ENCODE measurements at regions not wholly inside any gene's neighbourhood (a gene's known extent, or its start where the extent isn't known, plus 50 kb on each side); places are given as distances from the start of the nearest gene placed in this dataset.

- no peaks in the 10 kb centered on the region for H3K9me3 ChIP-seq (ENCODE audit: low read length)
- no peaks in the 10 kb centered on the region for H3K9me2 ChIP-seq (ENCODE audit: insufficient read depth, low read length)
- no peaks in the 10 kb centered on the region for H3F3A ChIP-seq (ENCODE audit: insufficient read depth, low read length, poor library complexity, severe bottlenecking)
- no peak overlapping the region for H3K9ac ChIP-seq (ENCODE audit: low read length)
- H3K4me2 ChIP-seq (ENCODE audit: low read length): no peak overlapping the region
- H3K79me2 ChIP-seq (replicated peaks; ENCODE audit: insufficient read depth, low read length): no peaks in the 10 kb centered on the region
- H3K36me3 ChIP-seq (ENCODE audit: insufficient read depth, low read length): no peaks in the 10 kb centered on the region
- H4K20me1 ChIP-seq (ENCODE audit: insufficient read depth): no peaks in the 10 kb centered on the region
- H3K27ac ChIP-seq (ENCODE audit: low read length): no peak overlapping the region
- H3K27me3 ChIP-seq (ENCODE audit: insufficient read depth, low read depth, low read length): no peaks in the 10 kb centered on the region
- H2AFZ ChIP-seq (ENCODE audit: low read depth, low read length): no peak overlapping the region
- no peak overlapping the region for H3K4me3 ChIP-seq (ENCODE audit: low read length)
- no peak for TF ChIP-seq RAD21 (conservative IDR thresholded peaks at IDR 0.05)
- no peak for TF ChIP-seq REST (IDR thresholded peaks at IDR 0.05; ENCODE audit: borderline replicate concordance)
- TF ChIP-seq MXI1 (conservative IDR thresholded peaks at IDR 0.05; ENCODE audit: poor library complexity, severe bottlenecking): no peak
- TF ChIP-seq SMC3 (conservative IDR thresholded peaks at IDR 0.05; ENCODE audit: poor library complexity): no peak
- no peak for TF ChIP-seq EP300 (conservative IDR thresholded peaks at IDR 0.05; ENCODE audit: poor library complexity, severe bottlenecking)
- no peak for TF ChIP-seq TAF1 (IDR thresholded peaks at IDR 0.05; ENCODE audit: low read depth)
- no peak for TF ChIP-seq POLR2AphosphoS5 (IDR thresholded peaks at IDR 0.05)
- TF ChIP-seq EZH2 (IDR thresholded peaks at IDR 0.05; ENCODE audit: borderline replicate concordance, insufficient read depth, low read length, poor library complexity, severe bottlenecking): no peak
- TF ChIP-seq, protein P1, sequence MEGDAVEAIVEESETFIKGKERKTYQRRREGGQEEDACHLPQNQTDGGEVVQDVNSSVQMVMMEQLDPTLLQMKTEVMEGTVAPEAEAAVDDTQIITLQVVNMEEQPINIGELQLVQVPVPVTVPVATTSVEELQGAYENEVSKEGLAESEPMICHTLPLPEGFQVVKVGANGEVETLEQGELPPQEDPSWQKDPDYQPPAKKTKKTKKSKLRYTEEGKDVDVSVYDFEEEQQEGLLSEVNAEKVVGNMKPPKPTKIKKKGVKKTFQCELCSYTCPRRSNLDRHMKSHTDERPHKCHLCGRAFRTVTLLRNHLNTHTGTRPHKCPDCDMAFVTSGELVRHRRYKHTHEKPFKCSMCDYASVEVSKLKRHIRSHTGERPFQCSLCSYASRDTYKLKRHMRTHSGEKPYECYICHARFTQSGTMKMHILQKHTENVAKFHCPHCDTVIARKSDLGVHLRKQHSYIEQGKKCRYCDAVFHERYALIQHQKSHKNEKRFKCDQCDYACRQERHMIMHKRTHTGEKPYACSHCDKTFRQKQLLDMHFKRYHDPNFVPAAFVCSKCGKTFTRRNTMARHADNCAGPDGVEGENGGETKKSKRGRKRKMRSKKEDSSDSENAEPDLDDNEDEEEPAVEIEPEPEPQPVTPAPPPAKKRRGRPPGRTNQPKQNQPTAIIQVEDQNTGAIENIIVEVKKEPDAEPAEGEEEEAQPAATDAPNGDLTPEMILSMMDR (IDR thresholded peaks at IDR 0.05; ENCODE audit: poor library complexity, severe bottlenecking): no peak
Measured at GRCh38 chr9:75633451-75634057, 256.9 kb upstream of the PCSK5 start.

- Histone ChIP-seq H3K9me3 (ENCODE audit: low read length) (no peaks in the 10 kb centered on the region), H3K27ac (ENCODE audit: low read length) (no peak overlapping the region), H3K9me2 (ENCODE audit: insufficient read depth, low read length) (no peaks in the 10 kb centered on the region), H3K79me2 (replicated peaks; ENCODE audit: insufficient read depth, low read length) (no peaks in the 10 kb centered on the region), H3K36me3 (ENCODE audit: insufficient read depth, low read length) (no peaks in the 10 kb centered on the region), H2AFZ (ENCODE audit: low read depth, low read length) (no peak overlapping the region), H3K4me2 (ENCODE audit: low read length) (no peak overlapping the region), H3K27me3 (ENCODE audit: insufficient read depth, low read depth, low read length) (no peaks in the 10 kb centered on the region), H3F3A (ENCODE audit: insufficient read depth, low read length, poor library complexity, severe bottlenecking) (no peaks in the 10 kb centered on the region), H4K20me1 (ENCODE audit: insufficient read depth) (no peaks in the 10 kb centered on the region), H3K9ac (ENCODE audit: low read length) (no peak overlapping the region), H3K4me3 (ENCODE audit: low read length) (no peak overlapping the region)
- TF ChIP-seq, protein P1 (IDR thresholded peaks at IDR 0.05; ENCODE audit: poor library complexity, severe bottlenecking): no peak
- TF ChIP-seq EZH2 (IDR thresholded peaks at IDR 0.05; ENCODE audit: borderline replicate concordance, insufficient read depth, low read length, poor library complexity, severe bottlenecking) (no peak), MXI1 (conservative IDR thresholded peaks at IDR 0.05; ENCODE audit: poor library complexity, severe bottlenecking) (no peak), RAD21 (conservative IDR thresholded peaks at IDR 0.05) (no peak), EP300 (conservative IDR thresholded peaks at IDR 0.05; ENCODE audit: poor library complexity, severe bottlenecking) (no peak), REST (IDR thresholded peaks at IDR 0.05; ENCODE audit: borderline replicate concordance) (no peak), TAF1 (IDR thresholded peaks at IDR 0.05; ENCODE audit: low read depth) (no peak), POLR2AphosphoS5 (IDR thresholded peaks at IDR 0.05) (no peak), SMC3 (conservative IDR thresholded peaks at IDR 0.05; ENCODE audit: poor library complexity) (no peak)
Measured at GRCh38 chr9:75636427-75637045, 253.9 kb upstream of the PCSK5 start.
